Stomach (tissue), 8 donors: ENCODE measurements at regions not wholly inside any gene's neighbourhood (a gene's known extent, or its start where the extent isn't known, plus 50 kb on each side); places are given as distances from the start of the nearest gene placed in this dataset.

ENCODE experiments used
- DNase-seq, 2 donors: peaks; one replicate each; pipeline versions ENCODE4 v3.0.0 to v3.0.0-alpha.2; 2013 to 2019
- H3K27ac ChIP-seq, 5 donors: fragments of 200-600 bp in 4 of 5; sonication (generic) in 4 of 5; one replicate each; pipeline ENCODE4 v1.5.1; 2013 to 2019; ENCODE audit warnings: mild to moderate bottlenecking in 1 of 5, moderate library complexity in 1 of 5
- H3K27me3 ChIP-seq, 3 donors: fragments of 200-600 bp; sonication (generic); one replicate each; pipeline ENCODE4 v1.5.1; 2017 to 2019; ENCODE audit warnings: mixed run types in 1 of 3
- H3K36me3 ChIP-seq, 4 donors: fragments of 200-600 bp; sonication (generic); 1 replicate in 3 of 4; 2 replicates in 1 of 4; pipeline ENCODE4 v1.5.1; 2016 to 2019
- H3K4me1 ChIP-seq, 4 donors: fragments of 200-600 bp; sonication (generic); one replicate each; pipeline ENCODE4 v1.5.1; 2016 to 2019
- H3K4me3 ChIP-seq, 4 donors: fragments of 200-600 bp; sonication (generic) in 3 of 4; one replicate each; pipeline ENCODE4 v1.5.1; 2016 to 2019; ENCODE audit warnings: mild to moderate bottlenecking in 1 of 4
- H3K9me3 ChIP-seq, 4 donors: fragments of 200-600 bp; sonication (generic); one replicate each; pipeline ENCODE4 v1.5.1; 2016 to 2019
- EP300 ChIP-seq: sonication (generic); formaldehyde crosslinking; IDR thresholded peaks from one replicate; pipeline ENCODE4 v1.6.1; 2017; ENCODE audit warnings: antibody characterized with exemption
- POLR2A ChIP-seq, 4 donors: fragments of 450-650 bp; IDR thresholded peaks; one replicate each; pipeline ENCODE4 v1.6.1; 2016; ENCODE audit warnings: antibody characterized with exemption in 4 of 4, control low read depth in 2 of 4, mild to moderate bottlenecking in 1 of 4, moderate library complexity in 1 of 4
- POLR2AphosphoS5 ChIP-seq, 3 donors: sonication (generic); formaldehyde crosslinking; IDR thresholded peaks; one replicate each; pipeline ENCODE4 v1.6.1; 2016; ENCODE audit warnings: antibody characterized with exemption in 3 of 3
- WGBS, 5 donors: extraction: QIAGEN DNeasy Blood & Tissue Kit in 3 of 5; methylation state at CpG; one replicate each; pipeline versions ENCODE4 v1.1.5 to v1.1.7; 2013 to 2018; 5-methylcytosine and 5-hydroxymethylcytosine counted together
- intact Hi-C: fragments of 100-400 bp; cut with DNase I; formaldehyde crosslinking; loops from one replicate; pipeline ENCODE4 v1.15.1; 2023; ENCODE audit warnings: low total_unique reads
- TF ChIP-seq, protein P1 (sequence below), 7 experiments: fragments of 450-650 bp in 4 of 7; fragments of 200-600 bp in 3 of 7; sonication (generic) in 3 of 7; IDR thresholded peaks; one replicate each; pipeline ENCODE4 v1.5.1; 2016 to 2019; ENCODE audit warnings: antibody characterized with exemption in 7 of 7, control low read depth in 2 of 7, mild to moderate bottlenecking in 1 of 7
- donor health status: healthy with polysubstance abuse.
- donor health status: Bipolar disorder and iron deficiency.
- donor health status: healthy.

DNA sequence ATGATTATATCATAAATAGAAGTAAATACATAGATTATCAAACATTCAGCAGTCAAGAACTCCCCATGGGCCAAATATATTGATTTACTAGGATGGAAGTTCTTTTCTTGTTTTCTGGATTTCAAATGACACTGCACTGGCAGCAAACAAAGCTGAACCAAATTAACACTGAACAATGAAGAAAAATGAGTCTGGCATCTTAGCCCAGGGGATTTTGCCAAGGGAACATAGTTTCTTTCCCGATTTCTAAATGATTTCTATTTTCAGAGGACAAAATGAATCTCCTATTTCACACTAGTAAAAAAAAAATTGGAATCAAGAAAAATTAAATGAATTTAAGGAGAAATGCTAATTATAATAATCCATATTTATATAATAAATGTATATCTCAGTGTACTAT lies 116.9 kb upstream of the FAM174A start:
- WGBS, 5 donors: 58 to 77% (median 69%) methylated on average over 1 of the region's 1 CpG
- no peak for DNase-seq
- Histone ChIP-seq H3K9me3 (no peaks in the 10 kb centered on the region), H3K27ac (no peak overlapping the region), H3K27me3 (no peaks in the 10 kb centered on the region), H3K36me3 (no peaks in the 10 kb centered on the region), H3K4me1 (no peaks in the 10 kb centered on the region), H3K4me3 (no peak overlapping the region)
- TF ChIP-seq, protein P1, sequence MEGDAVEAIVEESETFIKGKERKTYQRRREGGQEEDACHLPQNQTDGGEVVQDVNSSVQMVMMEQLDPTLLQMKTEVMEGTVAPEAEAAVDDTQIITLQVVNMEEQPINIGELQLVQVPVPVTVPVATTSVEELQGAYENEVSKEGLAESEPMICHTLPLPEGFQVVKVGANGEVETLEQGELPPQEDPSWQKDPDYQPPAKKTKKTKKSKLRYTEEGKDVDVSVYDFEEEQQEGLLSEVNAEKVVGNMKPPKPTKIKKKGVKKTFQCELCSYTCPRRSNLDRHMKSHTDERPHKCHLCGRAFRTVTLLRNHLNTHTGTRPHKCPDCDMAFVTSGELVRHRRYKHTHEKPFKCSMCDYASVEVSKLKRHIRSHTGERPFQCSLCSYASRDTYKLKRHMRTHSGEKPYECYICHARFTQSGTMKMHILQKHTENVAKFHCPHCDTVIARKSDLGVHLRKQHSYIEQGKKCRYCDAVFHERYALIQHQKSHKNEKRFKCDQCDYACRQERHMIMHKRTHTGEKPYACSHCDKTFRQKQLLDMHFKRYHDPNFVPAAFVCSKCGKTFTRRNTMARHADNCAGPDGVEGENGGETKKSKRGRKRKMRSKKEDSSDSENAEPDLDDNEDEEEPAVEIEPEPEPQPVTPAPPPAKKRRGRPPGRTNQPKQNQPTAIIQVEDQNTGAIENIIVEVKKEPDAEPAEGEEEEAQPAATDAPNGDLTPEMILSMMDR (IDR thresholded peaks at IDR 0.05): no peak
- no peak for TF ChIP-seq EP300
- TF ChIP-seq POLR2AphosphoS5 (IDR thresholded peaks at IDR 0.05): no peak
- no peak for TF ChIP-seq POLR2A (IDR thresholded peaks at IDR 0.05)
- intact Hi-C loops: no loop called here

DNA sequence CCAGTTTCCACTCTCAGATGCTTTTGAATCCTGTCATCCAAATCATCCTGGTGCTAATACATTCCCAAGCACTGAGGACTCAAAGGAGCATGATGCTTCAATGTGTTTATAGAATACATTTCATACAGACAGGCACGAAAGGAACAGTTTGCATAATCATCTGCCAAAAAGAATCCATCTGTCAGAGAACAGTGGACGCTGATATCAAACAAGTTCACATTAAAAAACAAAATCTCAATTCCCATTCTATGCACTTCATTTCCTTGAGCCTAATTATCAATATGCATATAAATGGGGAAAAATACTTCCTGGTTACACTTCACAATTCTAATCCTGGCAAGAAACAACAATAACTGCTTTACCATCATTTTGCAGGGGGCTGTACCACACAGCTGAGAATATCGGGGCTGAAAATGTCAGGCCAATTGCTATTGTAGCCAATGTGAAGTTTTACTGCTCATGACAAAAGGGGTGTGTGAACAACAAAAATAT lies 125.5 kb upstream of the FAM174A start:
- no peak for TF ChIP-seq POLR2A (IDR thresholded peaks at IDR 0.05)
- no peak for TF ChIP-seq POLR2AphosphoS5 (IDR thresholded peaks at IDR 0.05)
- no peak for TF ChIP-seq EP300
- TF ChIP-seq, protein P1 (IDR thresholded peaks at IDR 0.05): no peak
- 38 to 63% (median 48%) methylated on average over 3 of the region's 3 CpGs for WGBS, 5 donors
- intact Hi-C loops: no loop called here
- Histone ChIP-seq H3K36me3 (no peaks in the 10 kb centered on the region), H3K9me3 (no peaks in the 10 kb centered on the region), H3K4me3 (no peak overlapping the region), H3K4me1 (no peaks in the 10 kb centered on the region), H3K27ac (no peak overlapping the region), H3K27me3 (no peaks in the 10 kb centered on the region)
- DNase-seq: no peak

DNA sequence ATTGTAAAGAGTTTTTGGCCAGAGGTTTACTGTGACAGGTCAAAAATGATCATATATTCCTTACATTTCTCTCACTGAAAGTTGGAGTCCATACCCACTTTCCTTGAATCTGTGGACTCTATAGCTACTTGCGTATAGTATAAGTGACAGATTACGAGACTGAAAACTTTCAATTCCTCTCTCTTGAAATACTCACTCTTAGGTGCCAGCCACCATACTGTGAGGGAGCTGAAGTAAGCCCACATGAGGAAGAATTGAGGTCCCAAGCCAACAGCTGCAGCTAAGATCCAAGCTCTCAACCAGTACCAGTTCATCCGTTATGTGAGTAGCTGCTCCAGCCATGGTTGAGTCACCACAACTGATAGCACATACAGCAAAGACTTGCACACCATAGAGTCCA lies 128.1 kb upstream of the FAM174A start:
- 94 to 98% (median 97%) methylated on average over 3 of the region's 3 CpGs for WGBS, 5 donors
- TF ChIP-seq, protein P1 (IDR thresholded peaks at IDR 0.05): no peak
- TF ChIP-seq POLR2A (IDR thresholded peaks at IDR 0.05): no peak
- no peak for TF ChIP-seq POLR2AphosphoS5 (IDR thresholded peaks at IDR 0.05)
- TF ChIP-seq EP300: no peak
- Histone ChIP-seq H3K36me3 (no peaks in the 10 kb centered on the region), H3K4me1 (no peaks in the 10 kb centered on the region), H3K4me3 (no peak overlapping the region), H3K27ac (no peak overlapping the region), H3K27me3 (no peaks in the 10 kb centered on the region), H3K9me3 (no peaks in the 10 kb centered on the region)
- intact Hi-C loops: no loop called here
- DNase-seq: no peak

DNA sequence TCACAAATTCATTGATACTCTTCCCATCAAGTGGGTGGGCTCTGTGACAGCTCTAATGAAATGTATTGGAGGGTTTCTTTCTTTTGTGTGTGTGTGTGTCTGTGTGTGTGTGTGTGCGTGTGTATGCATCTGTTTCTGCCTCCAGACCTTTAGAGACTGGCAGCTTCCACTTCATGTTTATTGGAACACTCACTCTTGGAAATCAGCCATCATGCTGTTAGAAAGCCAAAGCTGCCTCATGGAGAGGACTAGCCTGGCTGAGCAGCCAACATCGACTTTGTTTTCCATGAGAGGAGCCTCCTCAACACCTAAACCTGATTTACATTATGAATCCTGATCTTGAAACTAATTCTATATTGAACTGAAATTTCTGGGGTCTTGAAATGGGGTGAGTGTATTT lies 128.5 kb upstream of the FAM174A start:
- Histone ChIP-seq H3K4me3 (no peak overlapping the region), H3K9me3 (no peaks in the 10 kb centered on the region), H3K4me1 (no peaks in the 10 kb centered on the region), H3K36me3 (no peaks in the 10 kb centered on the region), H3K27me3 (no peaks in the 10 kb centered on the region), H3K27ac (no peak overlapping the region)
- intact Hi-C loops: no loop called here
- no peak for TF ChIP-seq POLR2AphosphoS5 (IDR thresholded peaks at IDR 0.05)
- no peak for TF ChIP-seq EP300
- TF ChIP-seq POLR2A (IDR thresholded peaks at IDR 0.05): no peak
- WGBS, 5 donors: 47 to 77% (median 72%) methylated on average over 2 of the region's 2 CpGs
- DNase-seq: peak in 1 of 2 donors; percentile 33

DNA sequence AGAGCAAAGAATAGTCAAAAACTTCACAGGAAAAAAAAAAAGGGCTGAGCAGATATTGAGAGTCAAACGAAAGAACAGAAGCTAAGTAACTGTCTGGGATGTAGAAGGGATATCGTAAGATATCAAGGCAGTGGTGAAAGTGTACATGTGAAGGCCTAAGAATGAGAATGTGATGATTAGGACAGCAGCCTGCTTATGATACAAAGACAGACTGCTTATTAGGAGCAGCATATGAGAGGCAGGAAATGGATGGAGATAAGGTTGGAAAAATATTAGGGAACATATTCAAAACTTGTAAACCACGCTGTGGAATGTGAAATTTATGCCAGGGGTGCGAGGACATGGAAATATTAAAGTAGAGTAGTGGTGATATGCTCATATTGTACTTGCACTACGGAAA lies 133.1 kb upstream of the FAM174A start:
- 59 to 77% (median 68%) methylated on average over 5 of the region's 5 CpGs for WGBS, 5 donors

More for the DNA sequence above, 133.1 kb upstream of the FAM174A start:
- intact Hi-C loops: no loop called here
- Histone ChIP-seq H3K36me3 (no peaks in the 10 kb centered on the region), H3K4me3 (no peak overlapping the region), H3K27ac (no peak overlapping the region), H3K9me3 (no peaks in the 10 kb centered on the region), H3K27me3 (no peaks in the 10 kb centered on the region), H3K4me1 (no peaks in the 10 kb centered on the region)
- no peak for TF ChIP-seq POLR2A (IDR thresholded peaks at IDR 0.05)
- TF ChIP-seq, protein P1 (IDR thresholded peaks at IDR 0.05): no peak
- no peak for TF ChIP-seq POLR2AphosphoS5 (IDR thresholded peaks at IDR 0.05)
- TF ChIP-seq EP300: no peak
- no peak for DNase-seq
